HG03571 (cell line): ENCODE measurements at regions not wholly inside any gene's neighbourhood (a gene's known extent, or its start where the extent isn't known, plus 50 kb on each side); places are given as distances from the start of the nearest gene placed in this dataset.

ENCODE experiments used
- ATAC-seq: cut with Tn5 transposase; IDR thresholded peaks from one replicate; pipeline ENCODE4 v1.9.1; 2021; ENCODE audit not compliant: unreplicated experiment

DNA sequence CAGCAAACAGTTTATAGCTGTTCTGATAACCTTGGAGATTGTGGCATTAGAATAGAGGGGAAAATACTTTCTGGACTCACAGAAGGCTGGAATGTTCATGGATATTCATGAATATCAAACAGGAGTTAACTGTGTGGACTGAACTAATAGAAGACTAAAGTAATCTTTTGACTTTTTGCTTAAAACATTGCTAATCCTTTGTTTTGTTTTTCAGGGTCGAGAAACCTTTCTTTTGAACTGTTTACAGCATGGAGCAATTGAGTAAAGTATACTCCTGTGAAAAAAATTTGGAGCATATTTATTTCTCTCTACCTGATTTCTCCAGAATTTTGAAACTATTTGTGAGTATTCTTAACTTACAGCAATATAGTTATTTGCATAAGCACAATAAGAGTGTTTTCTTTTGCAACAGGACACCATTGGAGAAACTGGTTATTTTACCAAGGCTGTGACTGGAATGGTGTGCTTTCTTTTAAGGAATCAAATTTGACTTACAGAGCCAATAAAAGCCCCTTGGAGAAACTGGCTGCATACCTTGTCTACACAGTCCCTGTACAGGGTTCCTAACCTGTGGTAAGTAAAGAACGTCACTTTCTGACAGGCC lies 821.6 kb downstream of the TBC1D22A start:
- no peak for ATAC-seq

DNA sequence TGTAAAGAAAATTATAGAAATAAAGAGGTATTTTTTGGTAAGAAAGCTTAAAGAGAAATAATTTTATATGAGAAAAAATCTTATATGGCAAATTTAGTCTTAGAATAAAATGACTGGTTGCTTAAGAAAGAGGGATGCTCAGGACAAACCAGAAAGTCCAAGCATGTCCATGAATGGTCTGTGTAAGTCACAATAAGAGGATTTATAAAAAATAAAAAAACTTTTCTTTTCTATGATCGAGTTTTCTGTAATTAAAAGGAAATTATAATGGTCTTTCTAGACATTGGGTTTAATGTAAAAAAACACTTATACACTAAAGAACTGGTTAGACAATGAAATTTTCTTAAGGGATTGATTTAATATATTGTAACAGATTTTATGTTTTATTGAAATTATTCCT lies 819.6 kb downstream of the TBC1D22A start:
- ATAC-seq: no peak

DNA sequence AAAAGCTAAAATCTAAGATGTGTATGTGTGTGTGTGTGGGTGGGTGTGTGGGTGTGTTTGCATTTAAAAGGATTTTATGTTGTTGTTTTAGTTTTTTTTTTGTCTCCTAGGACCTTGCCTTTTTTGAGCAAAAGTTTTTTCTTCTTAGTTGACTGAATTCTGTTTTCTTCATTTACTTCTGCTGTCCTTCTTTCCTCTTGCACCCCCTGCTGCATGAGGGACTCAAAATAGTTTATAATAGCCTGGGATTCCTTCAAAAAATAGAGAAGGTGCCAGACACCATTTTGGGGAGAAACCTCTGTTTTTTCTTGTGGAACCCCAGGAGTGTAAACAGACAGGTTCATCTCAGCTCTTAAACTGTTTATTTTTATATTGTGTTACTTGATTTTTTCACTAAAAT lies 817.7 kb downstream of the TBC1D22A start:
- no peak for ATAC-seq

DNA sequence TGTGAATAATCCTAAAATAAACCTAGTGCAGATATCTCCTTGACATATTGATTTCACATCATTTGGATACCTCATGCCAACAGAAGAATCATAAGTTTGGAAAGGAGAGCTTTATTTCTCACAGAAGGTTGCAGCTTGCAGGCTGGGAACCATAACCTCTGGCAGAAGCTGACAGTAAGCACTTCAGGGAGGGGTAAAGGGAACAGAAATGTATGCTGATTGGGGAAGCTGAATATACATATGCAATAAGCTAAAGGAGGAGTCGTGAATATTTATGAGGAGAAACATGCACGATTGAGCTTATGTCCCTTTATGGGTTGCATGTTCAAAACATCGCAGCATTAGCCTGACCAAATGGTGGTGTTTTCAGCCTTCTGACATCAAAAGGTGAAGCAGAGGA lies 814.5 kb downstream of the TBC1D22A start:
- no peak for ATAC-seq

DNA sequence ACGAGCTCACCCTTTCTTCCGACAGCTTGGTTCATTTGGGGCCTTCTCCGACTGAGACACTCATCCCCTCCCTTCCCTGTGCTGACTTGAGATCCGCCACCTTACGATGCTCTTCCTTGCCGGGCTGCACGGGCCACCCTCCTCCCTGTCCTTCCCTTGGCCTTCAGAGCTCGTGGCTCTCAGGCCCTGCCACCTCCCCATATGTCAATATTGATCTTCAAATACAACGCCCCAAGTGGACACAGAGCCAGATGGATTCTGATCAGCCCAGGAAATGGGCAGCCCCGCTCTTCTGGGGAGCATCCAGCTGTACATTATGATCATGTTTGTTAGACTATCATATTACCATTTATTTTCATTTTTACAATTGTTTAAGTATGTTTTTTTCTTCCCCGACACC lies 812.8 kb downstream of the TBC1D22A start:
- ATAC-seq: no peak

DNA sequence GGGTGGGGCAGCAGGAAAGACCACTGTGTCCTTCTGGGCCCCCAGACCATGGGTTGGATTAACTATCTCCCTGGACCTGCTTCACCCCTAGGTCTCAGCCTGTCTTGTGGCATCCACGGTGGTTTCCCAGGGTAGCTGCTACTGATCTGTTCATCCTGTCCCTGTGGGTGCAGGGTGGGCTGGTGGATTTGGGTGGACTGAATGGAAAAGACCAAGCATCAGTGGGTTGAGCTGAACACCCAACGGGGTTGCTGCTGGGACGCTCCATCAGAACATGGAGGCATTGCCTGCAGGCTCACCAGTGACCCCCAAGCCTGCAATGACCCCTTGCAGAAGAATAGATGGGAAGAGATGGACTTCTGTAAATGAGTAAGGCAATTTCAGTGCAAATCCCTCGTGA lies 812.1 kb downstream of the TBC1D22A start:
- ATAC-seq: no peak

DNA sequence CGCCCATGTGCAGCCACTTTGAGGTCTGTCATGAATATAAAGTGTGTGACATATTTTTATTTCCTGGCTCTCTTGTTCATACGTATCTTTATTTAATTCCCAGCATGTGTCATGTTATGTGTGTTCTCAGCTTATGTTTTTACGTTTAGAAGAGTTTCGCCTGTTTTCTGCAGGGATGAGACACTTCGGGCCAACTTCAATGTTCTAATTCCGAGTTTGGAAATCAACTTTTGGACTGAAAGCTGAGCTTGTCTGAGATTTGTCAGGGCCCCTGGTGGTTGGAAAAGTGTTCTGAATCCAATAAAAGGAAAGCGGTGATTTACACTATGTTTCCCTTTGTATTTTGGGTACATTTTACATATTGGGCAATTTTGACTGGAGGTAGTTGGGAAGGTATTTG lies 810.7 kb downstream of the TBC1D22A start:
- ATAC-seq: no peak

DNA sequence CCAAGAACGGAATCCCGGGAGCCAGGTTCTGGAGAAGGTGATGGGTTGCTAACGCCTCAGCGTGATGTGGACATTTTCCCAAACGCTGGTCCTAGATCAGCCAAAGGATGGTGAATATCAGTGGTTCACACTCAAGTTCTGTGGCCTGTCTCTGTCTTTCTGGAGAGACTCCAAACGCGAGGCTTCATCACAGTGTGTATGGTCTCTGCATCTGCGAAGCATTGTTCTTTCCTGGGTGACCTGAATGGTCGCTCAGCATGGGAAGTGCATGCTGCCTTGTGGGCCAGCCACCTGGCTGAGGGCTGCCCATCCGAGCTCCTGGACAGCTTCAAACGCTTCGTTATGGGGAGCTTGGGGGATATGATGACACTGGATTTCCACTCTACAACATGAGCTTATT lies 810.0 kb downstream of the TBC1D22A start:
- no peak for ATAC-seq

DNA sequence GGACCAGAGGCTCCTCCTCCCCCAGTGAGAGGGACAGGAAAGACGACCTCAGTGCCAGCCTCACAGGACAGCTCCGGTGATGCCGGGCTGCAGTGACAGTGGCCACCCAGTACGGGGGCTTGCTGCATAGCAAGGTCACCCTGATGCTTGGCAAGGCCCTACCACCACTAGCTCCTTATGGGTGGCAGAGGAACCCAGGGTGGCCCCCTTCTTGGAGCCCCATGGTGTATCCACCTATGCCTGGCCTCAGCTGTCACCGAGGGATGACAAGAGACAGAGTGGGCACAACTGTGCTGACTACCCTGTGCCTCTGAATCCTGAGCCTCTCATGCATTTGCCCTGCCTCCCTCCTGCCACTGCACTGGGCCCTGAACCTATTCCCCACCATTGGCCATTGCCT lies 809.2 kb downstream of the TBC1D22A start:
- no peak for ATAC-seq

DNA sequence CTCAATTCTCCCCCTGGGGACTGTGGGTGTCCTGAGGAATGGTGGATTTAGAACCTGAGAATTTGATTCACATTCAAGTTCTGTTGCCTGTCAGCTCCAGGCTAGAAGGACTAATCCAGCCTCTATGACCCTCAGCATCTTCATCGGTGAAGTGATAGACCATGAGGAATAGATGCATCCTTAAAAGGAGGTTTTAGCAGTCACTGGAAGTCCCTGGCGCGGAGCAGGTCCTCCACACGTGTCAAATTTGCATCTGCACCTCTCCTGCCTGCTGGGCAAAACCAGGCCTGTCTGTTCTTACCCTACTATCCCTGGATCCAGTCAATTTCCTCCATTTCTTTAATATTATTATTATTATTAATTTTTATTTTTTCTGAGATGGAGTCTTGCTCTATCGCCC lies 808.4 kb downstream of the TBC1D22A start:
- no peak for ATAC-seq

DNA sequence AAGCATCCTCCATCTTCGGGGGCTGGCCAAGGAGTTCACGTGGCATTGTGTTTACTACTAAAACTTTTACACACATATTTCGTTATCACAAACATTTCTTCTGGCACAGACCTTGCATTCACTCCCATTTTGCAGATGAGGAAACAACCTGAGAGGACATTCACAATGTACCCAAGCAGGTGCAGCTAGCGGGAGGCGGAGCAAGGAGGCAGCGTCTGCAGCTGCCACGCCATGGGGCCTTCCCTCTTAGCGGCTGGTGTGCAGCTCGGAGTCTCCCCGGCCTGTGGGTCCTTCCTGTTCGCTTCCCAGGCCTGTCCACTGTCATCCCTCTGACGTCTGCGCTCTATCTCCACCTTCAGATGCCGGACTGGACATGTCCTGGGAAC lies 807.8 kb downstream of the TBC1D22A start:
- ATAC-seq: no peak

DNA sequence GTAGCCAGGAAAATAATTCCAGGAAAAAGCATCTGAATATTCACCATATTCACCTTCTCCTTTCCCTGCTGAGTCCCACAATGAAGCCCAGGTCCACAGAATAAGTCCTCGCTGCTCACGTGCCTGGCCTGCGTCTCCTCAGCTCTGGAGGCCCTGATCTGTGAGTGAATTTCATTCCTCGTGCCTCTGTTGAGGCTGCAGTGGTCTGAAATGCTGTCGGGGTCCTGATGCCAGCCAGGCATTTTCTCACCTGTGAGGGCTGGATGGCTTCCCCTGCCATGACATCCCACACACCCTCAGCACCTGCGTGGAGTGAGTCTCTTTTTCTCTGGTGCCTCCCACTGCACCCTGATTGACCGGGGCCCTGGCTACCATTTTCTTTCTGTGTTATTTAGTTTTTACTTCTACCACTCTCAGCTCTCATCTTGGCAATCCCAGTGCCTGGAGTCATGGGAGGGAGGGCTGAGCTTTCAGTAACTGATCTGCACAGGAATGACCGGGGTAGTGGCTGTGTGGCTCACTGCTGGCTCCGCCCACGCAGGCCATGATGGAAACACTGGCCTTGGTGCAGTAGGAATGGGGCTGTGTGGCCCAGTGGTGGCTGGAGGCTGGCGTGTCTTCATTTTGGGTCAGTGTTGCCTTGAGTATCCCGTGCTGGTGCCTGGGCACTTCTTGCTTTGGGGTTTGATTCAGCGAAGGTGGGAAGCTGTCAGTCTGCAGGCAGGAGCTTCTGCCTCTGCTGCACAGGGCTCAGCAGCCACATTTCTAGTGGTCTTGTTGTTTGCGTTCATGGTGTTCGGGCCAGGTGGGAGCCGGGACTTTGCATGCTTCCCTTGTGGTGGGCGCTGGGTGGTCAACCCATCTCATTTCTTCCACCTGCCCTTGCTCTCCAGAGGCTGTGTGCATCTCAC lies 807.2 kb downstream of the TBC1D22A start:
- no peak for ATAC-seq

DNA sequence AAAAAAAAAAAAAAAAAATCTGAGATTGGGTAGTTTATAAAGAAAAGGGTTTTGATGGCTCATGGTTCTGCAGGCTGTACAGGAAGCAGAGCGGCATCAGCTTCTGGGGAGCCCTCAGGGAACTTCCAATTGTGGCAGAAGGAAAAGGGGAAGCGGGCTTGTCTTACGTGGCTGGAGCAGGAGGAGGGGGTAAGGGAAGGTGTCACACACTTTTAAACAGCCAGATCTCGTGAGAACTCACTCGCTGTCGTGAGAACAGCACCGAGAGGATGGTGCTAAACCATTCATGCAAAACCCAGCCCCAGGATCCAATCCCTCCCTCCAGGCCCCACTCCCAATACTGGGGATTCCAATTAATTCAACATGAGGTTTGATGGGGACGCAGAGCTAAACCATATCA lies 806.2 kb downstream of the TBC1D22A start:
- no peak for ATAC-seq

DNA sequence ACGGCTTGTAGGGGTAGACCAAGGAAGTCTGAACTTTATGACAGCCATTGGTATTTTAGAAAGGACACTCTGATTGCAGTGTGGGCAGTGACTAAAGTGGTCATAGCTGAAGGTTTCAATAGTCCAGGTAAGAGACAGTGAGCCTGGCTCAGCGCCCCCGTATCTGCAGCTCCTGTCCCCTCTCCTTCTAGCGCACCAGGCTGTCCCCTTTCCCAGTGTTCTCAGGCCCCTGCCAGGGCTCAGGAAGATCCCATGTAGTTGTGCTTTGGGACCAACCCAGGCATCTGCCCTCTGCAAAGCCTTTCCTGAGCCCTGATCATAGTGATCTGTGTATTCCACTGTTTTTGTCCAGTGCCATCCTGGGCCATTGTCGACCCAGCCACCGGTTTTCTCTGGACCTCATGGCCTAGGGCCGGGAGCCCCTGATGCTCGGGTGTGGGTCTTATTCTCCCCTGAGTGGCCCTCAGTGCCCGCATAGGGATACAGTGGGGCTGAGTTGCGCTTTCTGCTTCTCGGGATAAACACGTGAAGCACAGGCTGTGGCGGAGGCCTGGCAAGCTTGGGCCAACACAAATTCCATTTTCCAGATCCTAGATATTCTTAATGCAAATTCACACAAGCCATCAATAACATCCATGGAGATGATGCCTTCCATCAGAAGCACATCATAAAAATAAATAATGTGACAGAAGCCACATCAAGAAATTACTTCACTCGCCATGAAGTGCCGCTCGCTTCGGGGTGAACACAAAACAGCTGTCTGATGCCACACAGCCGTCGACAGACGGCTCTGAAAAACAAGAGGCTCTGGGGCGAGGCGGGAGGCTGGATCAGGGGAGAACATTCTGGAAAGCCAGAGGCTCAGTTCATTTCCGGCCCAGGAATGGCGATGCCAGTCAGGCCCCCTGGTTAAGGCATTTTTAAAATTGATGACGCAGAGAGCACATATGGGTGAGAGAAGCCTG lies 805.0 kb downstream of the TBC1D22A start:
- no peak for ATAC-seq

DNA sequence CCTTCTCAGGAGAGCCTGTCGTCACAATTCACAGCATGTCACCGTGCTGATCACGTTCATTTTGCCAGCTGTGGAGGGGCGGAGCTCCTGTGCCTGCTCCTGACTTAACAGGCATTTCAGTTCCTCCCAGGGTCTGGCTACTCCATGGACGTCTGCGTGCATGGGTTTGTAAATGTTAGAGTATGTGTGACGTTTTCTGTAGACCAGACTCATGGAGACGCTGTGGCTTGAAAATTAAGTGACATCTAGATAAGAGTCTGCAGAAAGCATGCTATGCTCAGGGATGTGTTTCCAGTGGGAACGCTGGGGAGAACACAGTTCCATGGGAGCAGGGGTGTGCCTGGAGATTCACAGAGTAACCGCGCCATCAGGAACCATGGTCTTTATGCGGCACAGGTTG lies 804.0 kb downstream of the TBC1D22A start:
- ATAC-seq: no peak

DNA sequence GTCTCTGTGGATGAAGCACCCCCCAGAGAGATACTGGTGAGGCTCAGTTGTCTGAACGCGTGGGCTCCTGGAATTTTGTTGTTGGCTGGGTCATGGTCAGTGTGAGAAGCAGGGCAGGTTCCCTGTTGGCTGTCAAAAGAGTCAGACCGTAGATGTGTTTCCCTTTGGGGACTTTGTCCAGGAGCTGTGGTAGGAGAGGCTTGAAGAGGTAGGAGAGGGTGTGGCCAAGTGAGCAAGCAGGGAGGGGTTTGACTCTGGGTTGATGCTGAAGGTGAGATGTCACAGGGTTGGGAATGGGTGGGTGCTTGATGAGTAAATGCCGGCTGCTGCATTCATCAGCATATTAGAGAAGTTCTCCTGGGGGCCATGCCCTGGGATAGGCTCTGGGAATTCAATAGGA lies 803.2 kb downstream of the TBC1D22A start:
- no peak for ATAC-seq

DNA sequence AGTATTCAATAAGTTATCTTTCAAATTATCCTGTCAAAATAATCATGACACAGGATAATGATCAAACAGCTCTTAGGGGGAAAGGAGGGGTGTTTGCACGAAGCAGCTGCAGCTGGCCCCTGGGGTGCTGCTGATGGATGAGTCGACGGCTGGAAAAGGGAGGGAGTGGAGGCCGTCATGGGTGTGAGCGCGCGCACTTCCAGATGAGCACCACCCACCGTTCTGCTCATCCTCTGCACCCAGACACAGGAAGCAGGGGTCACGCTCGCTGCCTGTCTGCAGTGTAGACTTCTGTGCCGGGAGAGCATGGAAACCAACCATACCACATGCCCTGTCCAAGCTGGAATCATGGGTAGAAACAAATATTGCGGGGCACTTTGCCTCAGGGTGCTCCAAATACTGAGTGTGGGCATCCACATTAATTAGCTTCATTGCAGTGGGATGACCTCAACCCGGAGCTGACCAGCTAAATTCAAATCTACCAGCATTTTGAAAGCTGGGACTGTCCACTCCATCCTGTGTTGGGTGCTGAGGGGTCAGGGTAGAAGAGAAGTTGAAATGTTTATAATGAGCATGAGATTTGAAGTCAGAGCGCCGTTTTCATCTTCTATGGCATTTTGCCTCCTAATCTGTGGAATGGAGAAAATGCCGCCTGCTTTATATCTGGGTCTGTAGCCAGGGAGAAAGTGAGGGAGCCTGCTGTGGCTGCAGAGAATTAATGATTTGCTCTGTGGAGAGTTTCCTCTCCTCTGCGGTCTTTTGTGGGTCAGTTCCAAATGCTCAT lies 802.4 kb downstream of the TBC1D22A start:
- no peak for ATAC-seq

DNA sequence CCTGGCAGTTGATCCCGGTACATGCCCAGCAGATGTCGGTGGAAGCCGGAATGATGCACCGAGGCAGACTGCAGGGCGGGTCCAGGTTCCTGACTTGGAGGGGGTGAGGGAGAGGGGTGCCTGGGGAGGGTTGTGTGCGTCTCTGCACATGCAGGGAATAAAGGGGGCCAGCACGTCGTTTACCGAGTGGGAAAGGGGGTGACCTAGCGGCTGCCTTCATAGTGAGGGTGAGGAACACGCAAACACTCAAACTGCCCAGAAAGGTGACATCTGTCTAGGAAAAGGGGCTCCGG lies 801.7 kb downstream of the TBC1D22A start:
- ATAC-seq: no peak

DNA sequence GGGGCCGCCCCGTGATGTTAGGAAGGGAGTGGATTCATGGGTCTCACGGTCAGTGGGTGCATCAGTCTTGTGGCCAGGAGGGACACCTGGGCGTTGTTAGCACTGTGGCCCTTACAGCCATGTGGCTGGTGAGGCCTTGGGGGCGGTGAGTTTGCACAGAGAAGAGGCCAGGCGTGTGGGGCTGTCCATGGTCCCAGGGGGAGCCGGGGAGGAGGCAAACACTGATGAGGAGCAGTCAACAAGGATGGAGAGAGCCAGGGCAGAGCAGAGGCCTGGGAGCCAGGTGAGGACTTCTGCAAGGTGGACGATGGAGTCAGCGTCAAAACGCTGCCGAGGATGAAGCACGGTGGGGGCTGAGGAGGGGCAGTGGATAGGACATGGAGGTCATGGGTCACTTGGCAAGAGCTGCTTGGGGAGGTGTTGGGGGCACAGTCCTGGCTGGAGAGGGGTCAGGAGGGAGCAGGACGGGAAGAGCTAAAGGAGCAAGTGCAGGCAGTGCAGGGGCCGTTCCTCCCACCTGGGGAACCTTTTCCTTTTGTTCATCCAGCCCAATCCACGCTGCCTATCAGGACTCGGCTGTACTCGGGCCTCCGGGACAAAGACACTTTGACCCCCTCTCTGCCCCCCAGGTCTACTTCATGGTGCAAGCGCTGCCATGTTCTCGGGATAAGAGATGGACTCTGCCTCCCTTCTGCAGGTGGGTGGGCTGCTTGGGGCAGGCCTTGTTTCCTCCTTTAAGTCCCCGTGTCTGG lies 801.1 kb downstream of the TBC1D22A start:
- no peak for ATAC-seq

DNA sequence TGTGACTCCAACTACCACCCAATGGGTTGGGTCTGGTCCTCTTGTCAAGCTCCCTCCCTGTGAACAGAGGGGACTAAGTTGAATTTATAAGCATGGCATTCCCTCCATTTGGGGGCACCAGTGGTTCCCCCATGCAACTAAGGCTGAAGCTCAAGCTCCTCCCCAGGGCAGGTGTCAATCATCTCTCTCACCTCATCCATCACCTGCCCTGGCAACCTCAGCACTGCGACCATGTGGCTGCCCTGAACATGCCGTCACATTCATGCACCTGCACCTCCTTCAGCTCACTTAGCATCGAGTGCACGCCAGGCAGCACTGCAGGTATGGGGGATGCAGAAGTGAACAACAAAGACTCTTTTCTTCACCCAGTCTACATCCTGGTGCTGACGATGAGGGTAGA lies 799.3 kb downstream of the TBC1D22A start:
- ATAC-seq: no peak
